Limb (tissue), 2 donors: ENCODE measurements at regions not wholly inside any gene's neighbourhood (a gene's known extent, or its start where the extent isn't known, plus 50 kb on each side); places are given as distances from the start of the nearest gene placed in this dataset.
"Not testable (repeated sequence)": the region's sequence is repeated elsewhere in the genome, so short reads cannot be mapped to it uniquely, and the experiment has no call there.

Experiments used
- DNase-seq, 2 donors: peaks; one replicate each; pipeline ENCODE4 v3.0.0-alpha.2; 2016; ENCODE audit errors: extremely low spot score in 2 of 2

- DNase-seq = no peak
These were observed 202.5 kb upstream of the NMUR2 start for GRCh38 chr5:152607401-152608160.

- peak in 1 of 2 donors; percentile 35 for DNase-seq
These were observed 203.4 kb upstream of the NMUR2 start for GRCh38 chr5:152608458-152608857.

- DNase-seq = no peak
These were observed 214.7 kb upstream of the NMUR2 start for GRCh38 chr5:152619756-152620155.

- no peak for DNase-seq
These were observed 217.5 kb upstream of the NMUR2 start for GRCh38 chr5:152622628-152623027.

GRCh38 chr5:152623951-152624350, 218.9 kb upstream of the NMUR2 start:
- no peak for DNase-seq

GRCh38 chr5:152625696-152626095, 220.6 kb upstream of the NMUR2 start:
- DNase-seq = no peak

- no peak for DNase-seq
These were observed 226.1 kb upstream of the NMUR2 start for GRCh38 chr5:152631221-152631620.

GRCh38 chr5:152632360-152632759, 227.3 kb upstream of the NMUR2 start:
- no peak for DNase-seq

- DNase-seq = peak; percentile 22 to 57
These were observed 229.5 kb upstream of the NMUR2 start for GRCh38 chr5:152634586-152634985.

- peak; percentile 33 to 59 for DNase-seq
These were observed 234.0 kb upstream of the NMUR2 start for GRCh38 chr5:152638996-152639552.

- no peak for DNase-seq
These were observed 237.1 kb upstream of the NMUR2 start for GRCh38 chr5:152641970-152642805.

- no peak for DNase-seq
These were observed 237.8 kb upstream of the NMUR2 start for GRCh38 chr5:152642880-152643279.

GRCh38 chr5:152644029-152644728, 239.1 kb upstream of the NMUR2 start:
- no peak for DNase-seq

GRCh38 chr5:152649609-152650008, 244.5 kb upstream of the NMUR2 start:
- DNase-seq = no peak

- no peak for DNase-seq
These were observed 245.3 kb upstream of the NMUR2 start for GRCh38 chr5:152650413-152650812.

GRCh38 chr5:152659470-152659869, 254.4 kb upstream of the NMUR2 start:
- DNase-seq = not testable (repeated sequence)

GRCh38 chr5:152673601-152674000, 268.5 kb upstream of the NMUR2 start:
- DNase-seq = no peak

GRCh38 chr5:152674403-152674802, 269.3 kb upstream of the NMUR2 start:
- DNase-seq = no peak

- no peak for DNase-seq
These were observed 271.1 kb upstream of the NMUR2 start for GRCh38 chr5:152676196-152676595.

- DNase-seq = no peak
These were observed 278.1 kb upstream of the NMUR2 start for GRCh38 chr5:152683205-152683604.

GRCh38 chr5:152686931-152687330, 281.9 kb upstream of the NMUR2 start:
- no peak for DNase-seq
